Large intestine (tissue), 3 donors: ENCODE measurements at regions not wholly inside any gene's neighbourhood (a gene's known extent, or its start where the extent isn't known, plus 50 kb on each side); places are given as distances from the start of the nearest gene placed in this dataset.

Experiments used
- DNase-seq, 2 donors: peaks; one replicate each; pipeline versions ENCODE4 v3.0.0 to v3.0.0-alpha.2; 2013
- H3K27ac ChIP-seq: one replicate; pipeline ENCODE4 v1.5.1; 2013; ENCODE audit warnings: low read length
- H3K27me3 ChIP-seq: 2 replicates; pipeline ENCODE4 v1.6.1; 2013; ENCODE audit warnings: low read length; ENCODE audit not compliant: control insufficient read depth, insufficient read depth
- H3K36me3 ChIP-seq: 2 replicates; pipeline ENCODE4 v1.6.1; 2013; ENCODE audit warnings: low read length; ENCODE audit not compliant: control insufficient read depth, insufficient read depth
- H3K4me1 ChIP-seq: one replicate; pipeline ENCODE4 v1.6.1; 2013; ENCODE audit warnings: low read length; ENCODE audit not compliant: control insufficient read depth, insufficient read depth
- H3K4me3 ChIP-seq: one replicate; pipeline ENCODE4 v1.5.1; 2013; ENCODE audit warnings: low read length
- H3K9me3 ChIP-seq: one replicate; pipeline ENCODE4 v1.6.1; 2013; ENCODE audit warnings: mild to moderate bottlenecking, low read depth, low read length, moderate library complexity; ENCODE audit not compliant: control insufficient read depth
- WGBS: methylation state at CpG from one replicate; pipeline ENCODE4 v1.1.5; 2013; ENCODE audit warnings: low lambda C conversion rate; ENCODE audit not compliant: insufficient coverage; 5-methylcytosine and 5-hydroxymethylcytosine counted together

DNA sequence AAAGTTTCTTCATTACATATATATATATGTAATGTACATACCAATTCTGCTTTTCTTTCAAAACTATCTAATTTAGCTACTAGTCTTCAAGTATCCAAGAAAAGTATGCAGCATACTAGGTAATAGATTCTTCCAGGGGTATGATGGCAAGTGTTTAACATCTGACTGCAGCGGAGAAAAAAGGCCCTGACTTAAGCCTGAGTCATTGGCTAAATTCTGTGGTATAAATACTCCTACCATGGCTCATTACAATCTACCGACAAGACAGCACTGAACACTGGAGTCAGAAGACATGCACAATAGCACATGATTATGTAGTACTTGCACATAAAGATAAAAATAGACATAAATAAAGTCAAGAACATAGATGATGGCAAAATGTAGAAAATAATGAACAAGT, 439.9 kb downstream of the BRINP1 start:
- no peaks in the 10 kb centered on the region for H3K4me1 ChIP-seq
- DNase-seq: no peak
- H3K4me3 ChIP-seq: no peak overlapping the region
- WGBS: 100% methylated on average over 1 of the region's 2 CpGs
- no peak overlapping the region for H3K27ac ChIP-seq
- no peaks in the 10 kb centered on the region for H3K36me3 ChIP-seq
- H3K27me3 ChIP-seq: no peaks in the 10 kb centered on the region
- H3K9me3 ChIP-seq: no peaks in the 10 kb centered on the region

DNA sequence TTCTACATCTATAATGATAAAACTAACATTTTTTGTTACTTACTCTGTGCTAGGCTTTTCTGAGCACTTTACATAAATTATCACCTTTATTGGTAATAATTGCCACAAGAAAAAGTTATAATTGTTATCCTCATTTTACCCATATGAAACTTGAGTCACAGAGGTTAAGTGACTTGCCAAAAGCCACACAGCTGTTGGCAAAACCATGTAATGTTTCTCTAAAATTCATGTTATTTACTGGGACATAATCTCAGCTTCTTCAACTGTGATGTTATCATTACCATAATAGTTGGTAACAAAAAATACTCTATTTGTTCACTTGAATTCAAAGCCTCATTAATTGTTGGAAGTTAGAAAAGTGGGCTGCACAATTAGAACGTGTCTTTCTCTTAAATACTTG, 437.3 kb downstream of the BRINP1 start:
- Histone ChIP-seq H3K4me1 (no peaks in the 10 kb centered on the region), H3K4me3 (no peak overlapping the region), H3K27ac (no peak overlapping the region), H3K9me3 (no peaks in the 10 kb centered on the region), H3K36me3 (no peaks in the 10 kb centered on the region), H3K27me3 (no peaks in the 10 kb centered on the region)
- WGBS: no CpG with 5 or more reads among the region's 1 CpG
- DNase-seq: no peak

DNA sequence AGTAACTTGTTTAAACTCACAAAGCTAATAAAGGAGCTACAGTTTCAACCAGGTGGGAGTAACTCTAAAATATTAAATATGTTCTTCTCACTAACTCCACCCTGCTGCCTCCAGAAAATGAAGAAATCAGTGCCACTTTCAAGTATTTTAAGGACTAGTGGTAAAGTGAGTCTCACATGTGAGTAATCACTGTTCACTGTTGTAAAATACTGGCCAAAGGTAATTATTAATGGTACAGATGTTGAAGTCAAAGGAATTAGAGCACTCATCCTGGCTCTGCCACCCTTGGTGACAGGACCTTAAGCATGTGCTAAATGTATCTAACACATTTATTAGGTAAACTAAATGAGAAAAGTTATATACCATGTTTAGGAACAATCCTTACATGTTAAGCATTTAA, 430.7 kb downstream of the BRINP1 start:
- no peaks in the 10 kb centered on the region for H3K36me3 ChIP-seq
- no peak overlapping the region for H3K4me3 ChIP-seq
- H3K27me3 ChIP-seq: no peaks in the 10 kb centered on the region
- H3K9me3 ChIP-seq: no peaks in the 10 kb centered on the region
- DNase-seq: no peak
- H3K27ac ChIP-seq: no peak overlapping the region
- no peaks in the 10 kb centered on the region for H3K4me1 ChIP-seq

DNA sequence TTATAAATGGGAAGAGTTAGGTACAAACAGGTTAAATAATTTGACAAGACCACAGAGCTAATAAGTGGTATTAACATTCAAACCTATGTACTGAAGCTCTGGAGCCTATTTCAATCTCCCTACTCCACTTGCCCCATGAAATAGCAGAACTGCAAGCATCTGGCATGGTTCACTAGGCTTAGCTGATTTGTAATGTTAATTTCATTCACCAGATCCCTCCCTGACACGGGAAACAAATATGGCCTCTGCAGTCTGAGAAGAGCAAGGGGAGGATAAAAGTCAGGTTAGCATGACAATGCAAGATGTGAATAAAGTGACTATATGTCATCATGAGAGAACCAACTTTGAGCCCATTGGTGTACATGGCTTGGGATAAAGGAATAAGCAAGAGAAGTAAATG, 428.8 kb downstream of the BRINP1 start:
- H3K27me3 ChIP-seq: no peaks in the 10 kb centered on the region
- WGBS: 83% methylated on average over 1 of the region's 1 CpG
- no peaks in the 10 kb centered on the region for H3K36me3 ChIP-seq
- no peaks in the 10 kb centered on the region for H3K9me3 ChIP-seq
- no peak overlapping the region for H3K27ac ChIP-seq
- H3K4me3 ChIP-seq: no peak overlapping the region
- no peaks in the 10 kb centered on the region for H3K4me1 ChIP-seq
- DNase-seq: no peak

DNA sequence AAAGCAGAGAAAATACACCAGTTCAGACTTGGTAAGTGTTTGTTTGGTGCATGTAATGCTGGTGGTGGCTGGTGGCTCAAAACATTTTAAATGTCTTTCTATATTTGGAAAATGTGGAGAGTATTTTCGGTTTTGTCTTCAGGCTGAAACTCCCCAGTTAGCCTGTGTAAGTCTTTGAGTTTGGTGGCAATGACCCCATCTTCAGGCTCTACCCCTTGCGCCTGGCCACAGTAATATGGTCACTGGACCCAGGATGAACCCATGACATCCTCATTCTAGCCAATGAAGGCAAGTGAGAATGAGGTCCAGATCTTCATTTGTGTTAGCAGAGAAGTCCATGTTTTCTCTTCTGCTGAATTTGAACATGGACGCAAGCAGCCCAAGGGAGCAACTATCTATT, 422.6 kb downstream of the BRINP1 start:
- DNase-seq: no peak
- no peaks in the 10 kb centered on the region for H3K9me3 ChIP-seq
- H3K4me3 ChIP-seq: no peak overlapping the region
- WGBS: 100% methylated on average over 1 of the region's 3 CpGs
- H3K4me1 ChIP-seq: no peaks in the 10 kb centered on the region
- H3K36me3 ChIP-seq: no peaks in the 10 kb centered on the region
- H3K27ac ChIP-seq: no peak overlapping the region
- H3K27me3 ChIP-seq: no peaks in the 10 kb centered on the region

DNA sequence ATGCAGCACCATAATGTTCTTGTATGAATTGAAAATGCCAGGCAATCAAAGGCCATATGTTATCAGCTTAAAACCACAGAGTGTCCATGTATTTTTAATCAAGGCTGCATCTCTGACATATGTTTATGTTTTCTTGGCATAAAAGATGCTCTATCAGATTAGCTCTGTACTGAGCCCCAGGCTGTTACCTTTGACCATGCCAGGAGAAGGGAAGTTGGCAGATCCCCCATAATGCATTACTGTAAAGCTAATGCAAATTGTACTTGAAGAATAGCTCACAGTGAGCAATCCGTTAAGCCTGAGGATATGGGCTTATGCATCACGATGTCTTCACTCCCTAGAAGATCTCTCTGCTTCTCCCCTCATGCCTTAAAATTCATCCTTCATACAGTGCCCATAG, 414.4 kb downstream of the BRINP1 start:
- no peak overlapping the region for H3K4me3 ChIP-seq
- H3K4me1 ChIP-seq: no peaks in the 10 kb centered on the region
- H3K36me3 ChIP-seq: no peaks in the 10 kb centered on the region
- no peak overlapping the region for H3K27ac ChIP-seq
- no peaks in the 10 kb centered on the region for H3K27me3 ChIP-seq
- no peak for DNase-seq
- WGBS: no CpG with 5 or more reads among the region's 2 CpGs
- H3K9me3 ChIP-seq: no peaks in the 10 kb centered on the region

DNA sequence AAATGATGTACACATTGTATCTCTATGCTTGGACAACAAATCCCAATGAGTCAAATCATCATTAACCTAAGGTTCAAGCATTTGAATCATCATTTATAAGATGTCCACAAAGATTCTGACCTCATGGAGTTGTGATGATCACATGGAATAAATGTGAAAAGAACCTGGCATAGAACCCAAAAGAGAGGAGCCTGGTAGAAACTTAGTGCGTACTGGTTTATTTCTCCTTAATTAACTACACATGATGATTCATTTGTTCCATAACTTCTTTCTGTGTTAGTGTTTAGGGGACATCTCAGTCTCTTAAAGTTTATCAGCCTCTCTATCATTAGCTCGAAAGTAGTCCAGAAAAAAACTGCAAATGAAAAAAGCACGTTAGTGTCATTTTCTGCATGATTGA, 411.6 kb downstream of the BRINP1 start:
- Histone ChIP-seq H3K4me1 (no peaks in the 10 kb centered on the region), H3K9me3 (no peaks in the 10 kb centered on the region), H3K27me3 (no peaks in the 10 kb centered on the region), H3K4me3 (no peak overlapping the region), H3K27ac (no peak overlapping the region), H3K36me3 (no peaks in the 10 kb centered on the region)
- DNase-seq: no peak
- 100% methylated on average over 1 of the region's 3 CpGs for WGBS

DNA sequence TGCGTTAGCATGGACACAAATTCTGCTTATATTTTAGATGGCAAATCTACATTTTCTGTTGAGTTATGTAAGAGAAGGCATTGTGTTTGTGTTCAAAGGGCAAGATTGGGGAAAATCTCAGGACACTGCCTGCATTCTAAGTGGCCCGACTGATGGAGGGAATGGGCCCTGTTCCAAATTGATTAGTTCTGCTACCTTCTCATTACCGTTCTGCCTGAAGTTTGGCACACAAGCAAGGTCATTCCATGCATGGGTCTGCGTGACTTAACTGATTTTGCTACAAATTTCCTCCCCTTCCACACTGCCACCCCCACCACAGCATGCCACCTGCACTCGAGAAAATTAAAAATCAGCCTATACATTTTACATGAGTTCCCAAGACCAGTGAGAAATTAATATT, 409.9 kb downstream of the BRINP1 start:
- no peak for DNase-seq
- Histone ChIP-seq H3K4me1 (no peaks in the 10 kb centered on the region), H3K27me3 (no peaks in the 10 kb centered on the region), H3K27ac (no peak overlapping the region), H3K4me3 (no peak overlapping the region), H3K36me3 (no peaks in the 10 kb centered on the region), H3K9me3 (no peaks in the 10 kb centered on the region)
- WGBS: 100% methylated on average over 1 of the region's 5 CpGs

DNA sequence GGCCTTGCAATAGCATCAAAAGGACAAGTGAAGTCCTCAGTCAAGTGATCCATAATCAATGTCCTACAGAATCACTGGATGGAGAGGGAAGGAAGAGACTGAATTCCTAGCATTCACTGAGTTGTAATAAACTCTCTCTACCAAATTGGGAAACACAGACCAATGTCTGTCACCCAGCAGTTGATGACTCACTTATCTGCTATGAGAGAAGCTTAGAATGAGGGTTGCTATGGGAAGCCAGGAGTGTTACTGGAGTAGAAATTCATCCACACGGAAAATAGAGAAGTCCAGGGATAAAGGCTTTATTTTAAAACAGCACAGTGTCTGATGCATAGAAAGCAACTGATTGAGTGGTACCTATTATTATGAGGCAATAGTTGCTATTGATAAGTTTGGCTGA, 407.4 kb downstream of the BRINP1 start:
- H3K4me3 ChIP-seq: no peak overlapping the region
- H3K4me1 ChIP-seq: no peaks in the 10 kb centered on the region
- H3K36me3 ChIP-seq: no peaks in the 10 kb centered on the region
- H3K27me3 ChIP-seq: no peaks in the 10 kb centered on the region
- H3K27ac ChIP-seq: no peak overlapping the region
- no peak for DNase-seq
- 0% methylated on average over 1 of the region's 1 CpG for WGBS
- no peaks in the 10 kb centered on the region for H3K9me3 ChIP-seq

DNA sequence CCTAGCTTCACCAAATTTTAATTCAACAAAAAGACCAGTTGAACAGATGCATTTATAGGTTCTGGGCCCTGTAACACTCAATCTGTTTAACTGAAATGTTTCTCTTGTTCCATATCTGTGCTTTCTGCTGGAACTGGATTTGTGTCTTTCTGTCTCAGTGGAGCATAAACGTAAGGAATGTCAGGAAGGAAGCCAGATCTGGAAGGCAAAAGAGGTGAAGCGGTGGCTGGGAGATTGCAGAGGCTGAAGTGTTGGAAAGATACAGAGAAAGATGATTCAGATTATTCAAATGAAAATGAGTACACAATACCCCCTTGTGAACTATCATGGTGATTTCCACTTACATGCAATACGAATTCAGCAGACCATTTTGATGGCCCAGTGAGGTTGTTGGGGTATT, 406.8 kb downstream of the BRINP1 start:
- H3K27me3 ChIP-seq: no peaks in the 10 kb centered on the region
- no peak overlapping the region for H3K4me3 ChIP-seq
- H3K4me1 ChIP-seq: no peaks in the 10 kb centered on the region
- no peak for DNase-seq
- no peaks in the 10 kb centered on the region for H3K36me3 ChIP-seq
- H3K9me3 ChIP-seq: no peaks in the 10 kb centered on the region
- no peak overlapping the region for H3K27ac ChIP-seq
- 83% methylated on average over 1 of the region's 3 CpGs for WGBS

DNA sequence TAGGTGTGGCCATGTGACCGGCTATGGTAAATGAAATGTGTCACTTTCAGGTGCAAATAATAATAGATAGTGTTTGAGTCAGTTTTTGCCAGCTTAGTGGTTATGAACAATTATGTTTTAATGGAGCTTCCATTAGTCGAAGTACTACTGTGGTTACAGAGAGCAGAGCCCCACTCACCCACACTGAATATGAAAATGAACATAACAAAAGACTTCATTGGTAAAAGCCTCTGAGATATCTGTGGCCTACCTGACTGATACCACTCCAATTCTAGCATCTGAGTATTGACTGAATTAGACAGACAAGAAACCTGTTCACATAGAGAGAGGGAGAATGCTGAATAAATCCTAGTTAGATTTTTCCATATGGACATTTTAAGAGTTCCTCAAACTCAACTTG, 405.6 kb downstream of the BRINP1 start:
- Histone ChIP-seq H3K36me3 (no peaks in the 10 kb centered on the region), H3K9me3 (no peaks in the 10 kb centered on the region), H3K27ac (no peak overlapping the region), H3K27me3 (no peaks in the 10 kb centered on the region), H3K4me3 (no peak overlapping the region), H3K4me1 (no peaks in the 10 kb centered on the region)
- DNase-seq: no peak
- no CpG with 5 or more reads among the region's 2 CpGs for WGBS
